ENCODE measurements at regions not wholly inside any gene's neighbourhood (a gene's known extent, or its start where the extent isn't known, plus 50 kb on each side); places are given as distances from the start of the nearest gene placed in this dataset.

- TF ChIP-seq, protein P1, sequence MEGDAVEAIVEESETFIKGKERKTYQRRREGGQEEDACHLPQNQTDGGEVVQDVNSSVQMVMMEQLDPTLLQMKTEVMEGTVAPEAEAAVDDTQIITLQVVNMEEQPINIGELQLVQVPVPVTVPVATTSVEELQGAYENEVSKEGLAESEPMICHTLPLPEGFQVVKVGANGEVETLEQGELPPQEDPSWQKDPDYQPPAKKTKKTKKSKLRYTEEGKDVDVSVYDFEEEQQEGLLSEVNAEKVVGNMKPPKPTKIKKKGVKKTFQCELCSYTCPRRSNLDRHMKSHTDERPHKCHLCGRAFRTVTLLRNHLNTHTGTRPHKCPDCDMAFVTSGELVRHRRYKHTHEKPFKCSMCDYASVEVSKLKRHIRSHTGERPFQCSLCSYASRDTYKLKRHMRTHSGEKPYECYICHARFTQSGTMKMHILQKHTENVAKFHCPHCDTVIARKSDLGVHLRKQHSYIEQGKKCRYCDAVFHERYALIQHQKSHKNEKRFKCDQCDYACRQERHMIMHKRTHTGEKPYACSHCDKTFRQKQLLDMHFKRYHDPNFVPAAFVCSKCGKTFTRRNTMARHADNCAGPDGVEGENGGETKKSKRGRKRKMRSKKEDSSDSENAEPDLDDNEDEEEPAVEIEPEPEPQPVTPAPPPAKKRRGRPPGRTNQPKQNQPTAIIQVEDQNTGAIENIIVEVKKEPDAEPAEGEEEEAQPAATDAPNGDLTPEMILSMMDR (IDR thresholded peaks at IDR 0.05), result no peak
- no peak for TF ChIP-seq POLR2A (IDR thresholded peaks at IDR 0.05)
These were observed 975.9 kb downstream of the MAT2B start for GRCh38 chr5:164481270-164481669.
